Endothelial cell of umbilical vein (primary cell): ENCODE measurements at regions not wholly inside any gene's neighbourhood (a gene's known extent, or its start where the extent isn't known, plus 50 kb on each side); places are given as distances from the start of the nearest gene placed in this dataset.

Source experiments
- BruUV-seq: library from RNA; stranded (reverse); fragments of 400-500 nt; replicated peaks from 2 replicates; lab custom pipeline; 2021; lab: Mats Ljungman, UMichigan
- CTCF ChIA-PET: fragments of 300-600, 350-600 bp; sonication (Branson Sonifier 250); formaldehyde crosslinking; loops from one replicate; lab custom pipeline; 2021; ENCODE audit warnings: antibody characterized with exemption, inconsistent platforms; lab: Charles Lee
- POLR2A ChIA-PET: fragments of 300-600, 350-600 bp; sonication (Branson Sonifier 250); formaldehyde crosslinking; loops from one replicate; lab custom pipeline; 2021; ENCODE audit warnings: antibody characterized with exemption, inconsistent platforms; lab: Charles Lee
- DNase-seq: peaks from one replicate; pipeline ENCODE4 v3.0.0-alpha.2; 2011; ENCODE audit warnings: low read depth, low spot score
- FAIRE-seq: peaks from 2 replicates; lab custom pipeline; 2011; peaks lifted over from hg19 to GRCh38; lab: Jason Lieb, UNC
- H2AFZ ChIP-seq: 2 replicates; pipeline ENCODE4 v1.6.0; 2012; ENCODE audit warnings: low read depth, low read length, control low read depth, inconsistent platforms
- H3K27ac ChIP-seq: 2 replicates; pipeline ENCODE4 v1.5.1; 2011; ENCODE audit warnings: low read depth, mild to moderate bottlenecking, control low read depth, low read length, moderate library complexity; ENCODE audit not compliant: insufficient read depth
- H3K27me3 ChIP-seq, 2 experiments: 2 replicates each; pipeline versions ENCODE4 v1.6.0 to v1.6.1; 2011; ENCODE audit warnings: low read length in 2 of 2, mixed read lengths in 1 of 2; ENCODE audit not compliant: control insufficient read depth in 2 of 2, insufficient read depth in 2 of 2
- H3K36me3 ChIP-seq, 2 experiments: 2 replicates in 1 of 2; 3 replicates in 1 of 2; pipeline ENCODE4 v1.5.1; 2011; ENCODE audit warnings: low read length in 2 of 2, mild to moderate bottlenecking in 1 of 2, moderate library complexity in 1 of 2; ENCODE audit not compliant: control insufficient read depth in 2 of 2, insufficient read depth in 2 of 2; ENCODE audit errors: extremely low read depth in 1 of 2
- H3K4me1 ChIP-seq: 3 replicates; pipeline ENCODE4 v1.5.1; 2011; ENCODE audit warnings: mild to moderate bottlenecking, low read length; ENCODE audit not compliant: control insufficient read depth, insufficient read depth; ENCODE audit errors: extremely low read depth
- H3K4me2 ChIP-seq: 2 replicates; pipeline ENCODE4 v1.6.1; 2011; ENCODE audit warnings: low read length, control low read depth, mixed read lengths; ENCODE audit not compliant: insufficient read depth
- H3K4me3 ChIP-seq, 3 experiments: fragments of 200-600 bp in 1 of 3; sonication (generic), shearing (Covaris generic) in 1 of 3; replicated peaks in 1 of 3; 2 replicates each; pipeline ENCODE4 v1.5.1; 2011 to 2016; ENCODE audit warnings: control low read depth in 3 of 3, low read length in 3 of 3, mild to moderate bottlenecking in 2 of 3, inconsistent platforms in 1 of 3, low read depth in 1 of 3, moderate library complexity in 1 of 3; ENCODE audit not compliant: insufficient read depth in 1 of 3
- H3K79me2 ChIP-seq: 2 replicates; pipeline ENCODE4 v1.6.0; 2012; ENCODE audit warnings: low read length, inconsistent platforms; ENCODE audit not compliant: control insufficient read depth, insufficient read depth
- H3K9ac ChIP-seq: replicated peaks from 2 replicates; pipeline ENCODE3; 2011; ENCODE audit warnings: low read length, control low read depth; ENCODE audit not compliant: insufficient read depth; ENCODE audit errors: extremely low read depth
- H3K9me1 ChIP-seq: replicated peaks from 3 replicates; pipeline ENCODE4 v1.6.0; 2011; ENCODE audit warnings: mild to moderate bottlenecking, low read length; ENCODE audit not compliant: control insufficient read depth, insufficient read depth; ENCODE audit errors: extremely low read depth
- H3K9me3 ChIP-seq: replicated peaks from 2 replicates; pipeline ENCODE4 v1.5.1; 2012; ENCODE audit warnings: low read length, inconsistent platforms; ENCODE audit not compliant: control insufficient read depth, insufficient read depth
- H4K20me1 ChIP-seq: replicated peaks from 2 replicates; pipeline ENCODE3; 2011; ENCODE audit warnings: mild to moderate bottlenecking, low read length; ENCODE audit not compliant: control insufficient read depth, insufficient read depth; ENCODE audit errors: extremely low read depth
- CTCF ChIP-seq, 2 donors: IDR thresholded peaks; 1 replicate in 1 of 2; 2 replicates in 1 of 2; pipeline ENCODE4 v1.5.1; 2011; ENCODE audit warnings: low read length in 2 of 2, mild to moderate bottlenecking in 2 of 2, moderate library complexity in 2 of 2, control low read depth in 1 of 2, inconsistent platforms in 1 of 2, low read depth in 1 of 2; ENCODE audit not compliant: insufficient read depth in 1 of 2; ENCODE audit errors: extremely low read depth in 1 of 2
- EZH2 ChIP-seq: IDR thresholded peaks from 2 replicates; pipeline ENCODE4 v1.6.1; 2012; ENCODE audit warnings: borderline replicate concordance, low read depth, mild to moderate bottlenecking, moderate library complexity, low read length, inconsistent platforms; ENCODE audit not compliant: severe bottlenecking
- FOS ChIP-seq: IDR thresholded peaks from 2 replicates; pipeline ENCODE4 v1.6.1; 2011; ENCODE audit warnings: mild to moderate bottlenecking, low read length, moderate library complexity, borderline replicate concordance; ENCODE audit not compliant: insufficient read depth
- GATA2 ChIP-seq: IDR thresholded peaks from 2 replicates; pipeline ENCODE4 v1.7.0; 2011; ENCODE audit warnings: low read depth, mild to moderate bottlenecking, moderate library complexity, mixed read lengths, low read length; ENCODE audit not compliant: insufficient read length, insufficient read depth
- JUN ChIP-seq: IDR thresholded peaks from 2 replicates; pipeline ENCODE4 v1.6.1; 2011; ENCODE audit warnings: borderline replicate concordance, low read depth; ENCODE audit not compliant: insufficient read length, insufficient read depth
- MAX ChIP-seq: IDR thresholded peaks from 2 replicates; pipeline ENCODE4 v1.6.1; 2011; ENCODE audit not compliant: insufficient read depth, insufficient read length
- MYC ChIP-seq: IDR thresholded peaks from one replicate; pipeline ENCODE4 v1.6.1; 2011; ENCODE audit warnings: mild to moderate bottlenecking, low read depth, low read length
- POLR2A ChIP-seq: IDR thresholded peaks from 2 replicates; pipeline ENCODE4 v1.6.1; 2012; ENCODE audit warnings: low read depth, mild to moderate bottlenecking, control low read depth, low read length
- POLR2AphosphoS5 ChIP-seq: IDR thresholded peaks from 2 replicates; pipeline ENCODE4 v1.6.1; 2012; ENCODE audit warnings: low read depth, mild to moderate bottlenecking, control low read depth, low read length, moderate library complexity; ENCODE audit not compliant: insufficient read depth
- dilution Hi-C: fragments of 300-500 bp; cut with MboI; formaldehyde crosslinking; loops from one replicate; pipeline ENCODE4 v1.15.0; 2019; ENCODE audit warnings: low sequenced_read_pairs; ENCODE audit not compliant: extremely low pct_ligation_motif_present
- intact Hi-C: fragments of 100-400 bp; cut with micrococcal nuclease; formaldehyde crosslinking; loops from one replicate; pipeline ENCODE4 v1.10.0; 2022

GRCh38 chr14:89640141-89640540 lies 223.1 kb upstream of the FOXN3 start:
- H3K4me3 ChIP-seq = no peak overlapping the region
- H3K4me2 ChIP-seq = no peak overlapping the region
- H4K20me1 ChIP-seq = no peaks in the 10 kb centered on the region
- DNase-seq (no peak), FAIRE-seq (no peak)
- no peaks in the 10 kb centered on the region for H3K9me3 ChIP-seq
- no peak overlapping the region for H2AFZ ChIP-seq
- H3K79me2 ChIP-seq = no peaks in the 10 kb centered on the region
- H3K4me1 ChIP-seq = no peaks in the 10 kb centered on the region
- dilution Hi-C loops = no loop called here
- no peak for TF ChIP-seq POLR2A
- no peak for TF ChIP-seq JUN
- TF ChIP-seq MYC = no peak
- TF ChIP-seq CTCF (IDR thresholded peaks at IDR 0.05; ENCODE audit: extremely low read depth in 1 of 2, insufficient read depth in 1 of 2, low read depth in 1 of 2, low read length in 2 of 2) = no peak
- TF ChIP-seq EZH2 = no peak
- TF ChIP-seq POLR2AphosphoS5 = no peak
- TF ChIP-seq GATA2 = no peak
- no peak for TF ChIP-seq MAX
- no peak for TF ChIP-seq FOS
- intact Hi-C loops = no loop called here
- H3K9ac ChIP-seq = no peak overlapping the region
- no peak overlapping the region for H3K27ac ChIP-seq
- H3K9me1 ChIP-seq = no peaks in the 10 kb centered on the region
- no peaks in the 10 kb centered on the region for H3K36me3 ChIP-seq
- BruUV-seq = no TSS peak
- ChIA-PET CTCF (no interaction called here), POLR2A (no interaction called here)
- no peaks in the 10 kb centered on the region for H3K27me3 ChIP-seq
